IPS DF 4.7 (cell line): ENCODE measurements at regions not wholly inside any gene's neighbourhood (a gene's known extent, or its start where the extent isn't known, plus 50 kb on each side); places are given as distances from the start of the nearest gene placed in this dataset.
"Not testable (repeated sequence)": the region's sequence is repeated elsewhere in the genome, so short reads cannot be mapped to it uniquely, and the experiment has no call there.

Source experiments
- DNase-seq: peaks from one replicate; pipeline ENCODE4 v3.0.0-alpha.2; 2013; ENCODE audit warnings: low spot score; ENCODE audit errors: extremely low read depth

DNA sequence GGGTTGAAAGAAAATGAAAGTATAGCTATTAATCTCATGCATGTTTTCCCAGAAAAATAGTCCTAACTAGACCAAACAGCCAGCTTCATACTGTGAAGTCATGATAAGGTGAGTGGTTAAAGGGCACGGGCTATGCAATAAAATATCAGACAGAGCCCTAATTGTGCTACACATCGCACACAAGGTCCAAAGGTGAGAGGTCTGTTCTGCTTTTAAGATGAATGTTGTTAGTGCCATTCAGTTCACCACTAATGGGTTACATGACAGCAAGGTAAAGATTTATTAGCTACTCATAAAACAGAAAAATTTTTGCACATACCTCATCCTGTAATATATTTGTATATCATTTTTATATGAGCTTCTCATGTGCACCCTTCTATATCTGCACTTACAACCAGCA, 105.0 kb upstream of the STK17B start:
- no peak for DNase-seq

DNA sequence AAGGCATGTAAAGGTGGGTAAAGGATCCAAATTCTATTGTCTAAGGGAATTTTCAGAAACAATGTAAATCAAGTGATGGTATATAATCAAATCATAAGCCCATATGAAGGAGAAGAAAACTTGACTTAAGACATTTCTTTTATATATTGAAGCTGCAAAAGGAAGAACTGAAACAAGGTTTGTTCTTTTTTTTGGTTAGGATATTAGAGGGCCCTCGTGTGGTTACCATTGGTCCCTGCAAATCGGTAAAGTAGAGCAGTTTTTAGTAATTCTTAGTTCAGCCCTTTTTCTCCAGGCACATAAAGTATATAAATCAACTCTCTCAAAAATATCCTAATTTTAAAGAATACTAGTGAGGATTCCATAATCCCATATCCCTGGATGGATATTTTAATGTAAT, 105.6 kb upstream of the STK17B start:
- no peak for DNase-seq

DNA sequence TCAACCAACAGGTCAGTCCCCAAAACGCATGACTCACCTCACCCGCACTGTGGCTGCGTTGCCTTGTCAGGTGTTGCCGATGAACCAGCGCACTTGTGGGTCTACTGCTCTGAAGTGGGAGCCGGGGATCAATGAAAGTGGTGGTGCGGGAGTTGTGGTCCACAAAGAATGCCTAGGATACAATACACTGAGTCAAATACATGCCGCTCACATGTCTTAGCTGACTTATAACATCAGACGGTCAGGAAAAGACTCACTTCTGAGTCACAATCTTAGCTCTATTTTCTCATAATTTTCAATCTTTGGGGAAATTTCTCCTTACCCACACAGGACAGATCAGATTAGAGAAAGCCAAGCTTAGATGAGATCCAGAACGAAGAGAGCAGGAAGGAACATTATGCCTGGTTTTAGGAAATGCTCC, 107.1 kb upstream of the STK17B start:
- DNase-seq, result no peak

DNA sequence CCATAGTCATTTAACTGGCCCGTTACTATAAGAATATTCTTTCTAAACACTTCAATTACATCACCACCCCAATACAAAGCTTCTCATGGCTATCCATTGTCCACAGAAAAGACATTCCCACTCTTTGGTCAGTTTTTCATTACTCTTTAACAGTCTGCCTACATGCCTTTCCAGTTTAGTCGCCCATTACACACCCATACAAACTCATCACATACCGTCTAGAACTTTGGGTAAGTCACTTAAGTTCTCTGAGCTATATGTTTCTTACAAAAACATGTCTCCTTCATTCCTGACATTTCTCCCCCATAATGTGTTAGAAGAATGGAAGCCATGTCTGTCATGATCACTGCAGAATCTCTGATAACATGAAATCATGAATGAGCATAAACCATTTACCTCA, 108.2 kb upstream of the STK17B start:
- no peak for DNase-seq

DNA sequence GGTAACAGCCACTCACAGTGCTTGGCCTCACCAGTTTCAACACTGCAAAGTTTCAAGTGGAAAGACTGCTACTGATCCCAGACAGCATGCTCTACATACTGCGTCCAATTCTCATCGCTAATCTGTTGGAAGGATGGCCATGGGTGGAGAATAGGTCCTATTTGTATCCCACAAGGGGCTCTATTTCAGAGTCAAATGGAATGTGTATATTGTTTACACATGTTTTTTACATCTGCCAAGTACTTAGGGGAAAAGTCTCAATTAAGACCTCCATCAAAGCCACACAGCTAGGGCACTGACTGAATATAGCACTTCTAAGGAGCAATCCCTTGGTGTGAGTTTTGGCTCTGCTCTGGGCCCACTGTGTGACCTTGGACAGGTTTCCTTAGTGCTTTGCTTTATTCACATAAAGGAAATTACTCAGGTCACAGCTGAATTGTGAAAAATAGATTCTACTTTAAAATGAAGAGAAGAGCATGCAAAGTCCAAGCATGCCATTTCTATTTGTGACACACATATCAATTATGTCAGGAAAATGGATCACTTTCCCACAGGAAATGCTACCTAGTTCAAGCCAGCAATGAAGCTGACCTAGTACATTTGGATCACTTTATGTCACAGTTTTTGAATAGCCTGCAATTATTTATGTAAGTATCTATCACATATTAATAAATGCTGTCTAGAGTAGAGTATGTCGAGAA, 112.9 kb upstream of the STK17B start:
- no peak for DNase-seq

DNA sequence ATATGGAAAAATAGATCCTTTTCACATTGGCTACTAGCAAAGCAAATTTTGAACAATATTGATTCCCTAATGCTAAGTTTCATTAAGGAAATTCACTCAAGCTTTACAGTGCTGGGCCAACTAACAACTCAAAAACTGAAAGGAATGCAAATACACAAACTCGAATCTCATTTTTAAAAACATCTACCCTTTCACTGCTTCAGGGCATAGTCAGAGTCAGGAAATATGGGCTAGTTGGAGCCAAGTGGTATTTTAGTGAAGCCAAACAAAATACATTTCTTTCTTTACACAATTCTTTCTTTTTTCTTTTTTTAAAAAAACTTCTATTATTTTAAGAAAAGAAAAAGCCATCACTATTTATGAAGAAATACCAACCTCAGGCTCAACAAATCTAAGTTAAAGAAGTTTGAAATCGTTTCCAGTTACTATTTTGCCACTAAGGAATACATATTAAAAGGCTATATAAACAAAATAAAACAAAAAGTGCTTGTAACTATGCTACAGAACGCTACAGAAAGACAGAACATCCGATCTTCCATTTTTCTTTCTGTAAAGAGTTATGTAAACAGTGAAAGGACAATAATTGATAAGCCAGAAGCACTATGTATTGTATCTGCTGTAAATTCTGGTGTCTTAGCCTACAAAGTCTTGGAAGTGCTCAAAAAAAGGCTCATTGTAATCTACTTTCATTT, 113.6 kb upstream of the STK17B start:
- DNase-seq, result no peak

DNA sequence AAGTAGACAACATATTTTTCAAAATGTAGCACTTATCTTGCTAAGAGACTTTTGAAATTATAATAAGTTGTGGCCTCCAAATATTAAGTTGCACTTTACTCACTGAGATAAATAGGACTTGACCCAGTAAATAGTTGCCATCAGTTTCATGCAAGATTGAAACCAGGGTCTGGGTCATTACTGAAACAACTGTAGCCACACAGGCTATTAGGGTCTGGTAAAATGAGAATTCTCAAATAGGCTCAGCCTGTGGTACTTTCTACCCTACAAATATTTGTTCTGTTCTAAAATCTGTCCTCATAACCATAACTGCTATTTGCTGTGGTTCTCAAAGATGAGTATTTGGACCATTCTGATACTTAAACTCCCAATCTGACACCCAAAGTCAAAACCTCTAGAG, 115.4 kb upstream of the STK17B start:
- no peak for DNase-seq

DNA sequence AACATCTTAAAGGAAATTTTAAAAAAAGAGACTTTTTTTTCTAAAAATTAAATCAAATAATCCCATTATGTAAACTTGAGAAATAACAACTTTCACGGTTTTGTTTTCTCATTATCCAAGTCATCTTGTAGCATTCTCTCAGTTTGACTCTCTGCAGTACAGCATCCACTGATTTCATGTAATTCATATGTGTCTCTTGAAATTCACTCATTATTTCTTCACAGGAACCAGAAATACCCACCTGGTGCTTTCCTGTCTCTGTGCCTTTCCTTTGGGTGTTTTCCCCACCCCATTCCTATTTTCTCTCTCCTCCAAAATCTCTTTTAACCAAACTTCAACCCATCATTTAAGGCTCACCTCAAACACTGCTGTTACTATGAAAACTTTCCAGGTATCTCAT, 116.1 kb upstream of the STK17B start:
- DNase-seq, result no peak

DNA sequence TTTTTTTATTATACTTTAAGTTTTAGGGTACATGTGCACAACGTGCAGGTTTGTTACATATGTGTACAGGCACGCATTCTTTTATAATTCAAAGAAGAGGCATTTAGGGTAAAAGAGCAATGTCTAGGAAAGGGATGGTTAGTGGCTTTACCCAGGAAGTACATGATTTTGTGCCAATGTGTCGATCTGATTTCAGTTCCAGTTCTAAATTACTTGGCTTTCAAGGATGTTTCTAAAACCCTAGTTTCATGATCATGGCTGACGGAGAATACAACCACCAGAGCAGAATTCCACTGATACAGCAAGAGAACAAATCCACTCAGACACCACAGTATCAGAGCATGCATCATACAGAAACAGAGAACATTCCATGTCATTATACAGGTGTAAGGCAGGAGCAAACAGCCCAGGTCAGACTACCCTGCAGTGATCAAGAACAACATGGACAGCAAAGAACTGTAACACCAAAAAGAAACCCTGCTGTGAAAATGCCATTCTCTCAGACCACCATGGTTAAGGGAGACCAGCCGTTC, 116.7 kb upstream of the STK17B start:
- no peak for DNase-seq

DNA sequence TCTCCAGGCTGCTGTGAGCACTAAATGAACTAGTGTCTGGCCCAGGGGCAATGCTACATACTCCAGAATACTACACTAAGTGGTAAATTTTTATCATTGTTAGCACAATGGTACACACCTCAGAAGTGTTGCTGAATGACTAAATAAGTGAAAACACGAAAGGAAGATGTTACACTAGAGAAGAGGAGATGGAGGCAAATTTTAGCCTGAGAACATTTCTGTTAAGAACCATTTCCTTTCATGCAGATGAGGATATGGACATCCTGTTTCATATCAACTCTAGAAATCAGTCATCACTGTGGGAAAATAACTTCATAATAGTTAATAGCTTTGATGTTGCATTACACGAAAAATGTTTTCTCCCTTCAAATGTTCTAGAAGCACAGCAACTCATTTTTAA, 117.6 kb upstream of the STK17B start:
- no peak for DNase-seq

DNA sequence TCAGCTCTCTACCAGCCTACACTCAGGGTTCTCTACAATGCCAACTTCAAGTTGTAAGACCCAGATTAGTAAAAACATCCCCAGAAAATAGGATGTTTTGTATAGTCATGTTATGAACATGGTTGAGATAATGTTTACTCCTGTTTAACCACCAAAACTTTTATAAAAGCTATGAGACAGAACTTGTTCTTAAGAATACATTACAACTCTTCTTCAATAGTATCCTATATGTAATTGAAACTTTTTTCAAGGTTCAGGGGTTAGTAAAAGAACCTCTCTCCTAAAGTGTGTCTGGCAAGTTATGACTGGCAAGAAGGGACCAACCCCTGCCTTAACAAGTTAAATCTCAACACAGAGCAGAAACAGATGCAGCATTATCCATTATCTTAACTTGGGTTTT, 118.8 kb upstream of the STK17B start:
- no peak for DNase-seq

DNA sequence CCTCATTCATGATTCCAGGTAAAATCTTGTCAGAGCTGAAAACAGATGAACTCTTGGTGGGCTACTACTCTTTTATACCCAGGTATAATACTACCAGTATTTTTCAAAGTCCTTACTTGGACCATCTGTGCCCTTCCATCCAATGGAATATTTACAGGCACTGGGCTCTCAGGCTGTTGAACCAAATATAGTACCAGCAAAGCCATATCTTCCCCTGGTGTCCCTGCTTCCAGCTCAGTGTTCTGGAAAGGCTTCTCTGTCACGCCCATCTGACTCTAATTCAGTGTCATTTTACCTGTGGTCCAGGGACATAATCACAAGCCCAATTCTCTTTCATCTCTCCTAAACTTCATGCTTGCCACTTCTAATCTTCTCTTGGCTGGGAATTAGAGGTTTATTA, 119.2 kb upstream of the STK17B start:
- no peak for DNase-seq

DNA sequence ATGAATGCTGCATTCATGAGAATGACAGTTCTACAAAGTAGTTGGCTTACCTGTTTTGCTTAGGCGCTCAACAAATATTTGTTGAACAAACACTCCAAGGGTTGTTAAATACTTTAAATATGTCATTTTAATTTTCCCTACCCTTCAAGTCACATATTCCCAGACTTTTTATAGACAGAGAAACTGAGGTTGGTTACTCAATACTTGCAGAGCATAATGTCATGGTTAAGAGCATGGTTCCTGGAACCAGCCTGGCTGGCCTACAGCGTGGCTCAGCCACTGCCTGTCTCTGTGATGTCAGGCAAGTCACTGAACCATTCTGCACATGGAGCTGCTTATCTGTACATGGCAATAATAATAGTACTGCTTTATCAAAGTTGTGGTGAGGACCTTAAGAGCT, 120.0 kb upstream of the STK17B start:
- DNase-seq, result no peak

DNA sequence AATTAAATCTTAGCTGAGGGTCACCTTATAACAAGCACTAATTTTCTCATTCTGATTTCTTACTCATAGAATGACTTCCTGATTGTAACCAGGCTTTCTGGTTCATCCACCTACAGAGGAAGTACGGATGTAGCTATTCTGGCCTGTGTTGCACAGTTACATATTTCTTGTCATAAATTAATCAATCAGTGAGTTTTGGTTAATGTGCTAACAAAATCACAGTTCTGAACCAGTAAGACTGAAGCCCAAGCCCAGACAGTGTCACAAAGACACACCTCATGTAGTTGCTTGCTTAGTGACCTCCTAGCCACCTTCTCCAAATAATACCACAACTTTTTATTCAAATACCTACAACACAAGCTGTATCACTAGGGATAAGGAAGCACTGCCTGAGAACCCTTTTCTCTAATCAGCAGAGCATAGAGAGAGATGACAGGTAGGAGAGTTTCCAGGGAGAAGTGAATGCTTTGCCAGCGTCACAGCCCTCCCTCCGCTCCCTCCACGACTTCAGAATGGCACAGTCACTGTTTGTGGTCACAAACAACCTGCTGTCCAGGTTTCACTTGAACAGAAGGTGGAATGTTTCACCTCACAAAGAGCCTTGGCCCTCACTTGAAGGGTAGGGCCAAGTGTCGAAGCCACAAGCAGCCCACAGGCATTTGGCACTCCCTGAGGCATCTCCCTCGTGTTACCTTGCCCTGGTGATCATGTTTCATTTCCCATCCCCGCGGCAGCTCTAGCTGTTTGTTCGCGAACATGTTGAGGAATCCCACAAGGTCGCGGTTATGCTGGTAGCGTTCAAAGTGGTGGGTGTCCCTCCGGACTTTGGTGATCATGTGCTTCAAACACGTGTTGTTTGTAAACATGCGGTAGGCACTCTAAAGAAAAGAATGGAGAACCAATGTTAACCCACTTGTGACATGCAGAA, 120.8 kb upstream of the STK17B start:
- DNase-seq, result no peak

DNA sequence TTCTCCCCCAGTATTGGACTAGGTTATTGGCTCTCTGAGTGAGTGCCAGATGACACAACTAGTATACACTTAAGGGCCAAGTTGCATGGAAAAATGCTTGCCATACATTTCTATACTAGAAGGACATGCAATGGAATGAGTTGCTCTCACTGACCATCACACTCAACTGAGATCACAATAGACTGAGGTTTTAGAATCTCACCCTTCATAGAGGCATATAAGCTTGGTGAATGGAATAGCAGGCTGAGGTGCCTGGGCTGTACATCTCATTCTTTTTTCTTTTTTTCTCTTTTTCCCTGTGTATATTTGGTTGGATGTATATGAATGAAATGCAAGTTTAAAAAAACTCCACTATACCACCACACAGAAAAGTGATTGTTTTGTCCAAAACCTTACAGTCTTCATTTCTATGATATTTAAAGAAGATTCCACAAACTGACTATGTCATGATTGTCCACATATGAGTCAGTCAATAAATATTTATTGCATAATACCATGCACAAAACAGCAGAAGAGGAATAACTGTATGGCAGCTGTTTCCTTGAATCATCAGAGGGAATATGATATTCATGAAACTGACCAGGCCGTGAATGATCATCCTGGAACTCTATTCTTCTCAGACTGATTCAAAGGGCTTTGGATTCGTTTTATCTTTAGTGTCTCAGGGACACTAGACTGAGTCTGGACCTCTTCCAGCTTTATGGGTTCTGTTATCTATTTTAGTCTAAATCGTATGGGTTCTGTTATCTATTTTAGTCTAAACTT, 122.6 kb upstream of the STK17B start:
- DNase-seq, result no peak

DNA sequence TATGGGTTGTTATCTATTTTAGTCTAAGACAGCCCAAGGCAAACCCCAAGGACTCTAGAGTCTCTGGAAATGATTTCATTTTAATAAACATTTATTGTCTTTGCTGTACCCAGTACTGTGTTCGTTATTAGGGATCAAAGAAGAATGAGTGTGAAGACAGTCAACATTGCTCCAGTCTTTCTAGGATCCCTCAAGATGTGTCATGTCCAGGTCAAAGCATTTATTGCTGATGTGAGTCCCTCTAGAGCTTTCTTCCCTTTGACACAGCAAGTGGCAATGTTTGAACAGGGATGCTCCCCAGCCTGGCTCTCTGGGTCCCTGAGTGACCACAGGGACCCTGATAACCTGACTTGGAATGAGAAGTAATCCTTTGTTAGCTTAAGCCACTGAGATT, 123.1 kb upstream of the STK17B start:
- DNase-seq, result no peak

DNA sequence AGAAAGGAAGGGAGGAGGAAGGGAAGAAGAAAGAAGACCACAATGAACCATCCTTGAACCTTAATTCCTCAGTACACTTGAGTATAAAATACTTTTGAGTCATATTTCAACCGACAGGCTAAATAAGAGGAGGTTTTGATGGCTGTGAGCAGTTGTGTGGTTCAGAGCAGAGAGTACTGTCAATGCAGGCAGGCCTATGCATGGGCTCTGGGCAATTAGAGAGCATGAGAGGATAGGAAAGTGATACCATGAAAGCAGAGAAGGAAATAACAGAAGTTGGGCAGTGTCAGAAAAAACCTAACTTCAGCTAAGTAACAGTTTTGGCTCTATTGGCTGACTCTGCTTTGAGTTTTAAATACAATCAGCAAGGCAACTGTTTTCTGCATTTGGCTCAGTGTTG, 123.6 kb upstream of the STK17B start:
- no peak for DNase-seq

DNA sequence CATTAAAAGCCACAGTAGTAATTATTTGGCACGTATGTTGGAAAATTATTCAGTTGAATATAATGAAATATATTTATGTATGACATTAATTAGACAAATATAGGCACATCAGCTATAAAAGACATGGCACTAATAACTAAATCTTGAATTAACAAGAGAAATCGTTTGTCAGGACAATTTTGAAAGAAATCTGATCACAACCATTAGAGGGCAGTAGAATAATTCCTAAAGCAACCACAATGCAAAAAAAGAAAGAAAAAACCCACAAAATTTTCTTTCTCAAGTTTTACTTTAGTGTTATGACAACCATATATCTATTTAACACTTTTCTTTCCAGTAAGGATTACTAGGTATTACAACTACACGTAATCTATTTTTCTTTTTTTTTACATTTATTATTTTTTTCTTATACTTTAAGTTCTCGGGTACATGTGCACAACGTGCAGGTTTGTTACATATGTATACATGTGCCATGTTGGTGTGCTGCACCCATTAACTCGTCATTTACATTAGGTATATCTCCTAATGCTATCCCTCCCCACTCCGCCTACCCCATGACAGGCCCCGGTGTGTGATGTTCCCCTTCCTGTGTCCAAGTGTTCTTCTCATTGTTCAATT, 126.8 kb upstream of the STK17B start:
- DNase-seq, result not testable (repeated sequence)

DNA sequence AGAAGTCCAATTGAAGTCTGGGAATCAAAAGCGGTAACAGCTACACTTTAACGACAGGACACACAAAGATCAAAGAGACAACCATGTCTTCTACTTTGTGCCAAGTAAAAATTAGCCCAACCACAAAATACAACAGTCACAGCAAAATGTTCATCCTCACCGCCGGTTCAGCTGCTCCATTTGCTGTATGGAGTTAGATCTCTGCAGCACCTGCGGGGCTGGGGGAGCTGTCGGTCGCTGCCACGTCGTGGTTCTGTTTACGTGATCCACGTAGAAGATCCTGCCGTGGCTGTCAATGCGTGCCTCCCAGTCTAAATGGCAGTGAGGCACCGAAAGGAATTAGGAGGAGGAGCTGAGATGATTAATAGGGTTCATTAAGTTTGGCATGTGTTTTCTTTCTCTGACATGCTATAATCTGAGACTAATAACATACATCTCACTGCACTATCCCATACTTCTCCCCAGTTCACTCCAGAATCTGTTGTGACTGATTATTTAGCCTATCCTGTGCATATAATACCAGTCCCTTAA, 136.5 kb upstream of the STK17B start:
- no peak for DNase-seq

DNA sequence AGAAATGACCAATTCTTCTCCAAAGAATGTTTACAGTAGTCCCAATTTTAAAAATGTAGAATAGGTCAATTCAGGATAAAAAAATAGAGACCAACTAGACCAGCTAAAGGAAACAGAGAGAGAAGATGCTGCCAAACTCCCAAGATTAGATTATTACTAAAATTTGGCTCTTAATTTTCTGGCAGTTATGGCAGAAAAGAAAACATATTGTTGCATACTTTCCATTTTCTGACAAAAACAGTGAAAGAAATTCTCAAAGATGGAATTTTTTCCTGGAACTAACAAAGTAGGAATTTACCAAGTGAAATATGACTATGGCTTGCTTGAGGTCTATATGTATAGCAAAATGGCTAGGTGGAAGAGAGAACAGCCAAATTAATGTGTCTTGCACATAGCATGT, 138.3 kb upstream of the STK17B start:
- no peak for DNase-seq

DNA sequence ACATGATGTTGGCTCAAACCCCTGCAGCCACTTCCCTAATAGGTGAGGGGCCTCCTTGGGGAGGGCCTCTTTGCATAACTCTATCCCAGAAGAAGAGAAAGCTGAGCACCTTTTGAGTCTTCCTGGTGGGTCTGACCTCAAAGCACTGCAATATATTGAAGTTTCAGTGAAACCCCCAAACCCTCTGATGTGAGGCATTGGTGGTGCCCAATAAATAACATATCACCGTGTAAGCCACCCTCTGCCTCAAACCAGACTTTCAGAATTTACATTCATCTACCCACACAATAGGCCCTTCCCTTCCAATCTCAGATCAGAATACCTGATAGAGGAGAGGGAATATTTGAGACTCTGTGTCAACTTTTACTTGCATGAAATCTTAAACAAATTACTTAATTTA, 142.8 kb upstream of the STK17B start:
- DNase-seq, result no peak
